ENCODE measurements at regions not wholly inside any gene's neighbourhood (a gene's known extent, or its start where the extent isn't known, plus 50 kb on each side); places are given as distances from the start of the nearest gene placed in this dataset.

DNA sequence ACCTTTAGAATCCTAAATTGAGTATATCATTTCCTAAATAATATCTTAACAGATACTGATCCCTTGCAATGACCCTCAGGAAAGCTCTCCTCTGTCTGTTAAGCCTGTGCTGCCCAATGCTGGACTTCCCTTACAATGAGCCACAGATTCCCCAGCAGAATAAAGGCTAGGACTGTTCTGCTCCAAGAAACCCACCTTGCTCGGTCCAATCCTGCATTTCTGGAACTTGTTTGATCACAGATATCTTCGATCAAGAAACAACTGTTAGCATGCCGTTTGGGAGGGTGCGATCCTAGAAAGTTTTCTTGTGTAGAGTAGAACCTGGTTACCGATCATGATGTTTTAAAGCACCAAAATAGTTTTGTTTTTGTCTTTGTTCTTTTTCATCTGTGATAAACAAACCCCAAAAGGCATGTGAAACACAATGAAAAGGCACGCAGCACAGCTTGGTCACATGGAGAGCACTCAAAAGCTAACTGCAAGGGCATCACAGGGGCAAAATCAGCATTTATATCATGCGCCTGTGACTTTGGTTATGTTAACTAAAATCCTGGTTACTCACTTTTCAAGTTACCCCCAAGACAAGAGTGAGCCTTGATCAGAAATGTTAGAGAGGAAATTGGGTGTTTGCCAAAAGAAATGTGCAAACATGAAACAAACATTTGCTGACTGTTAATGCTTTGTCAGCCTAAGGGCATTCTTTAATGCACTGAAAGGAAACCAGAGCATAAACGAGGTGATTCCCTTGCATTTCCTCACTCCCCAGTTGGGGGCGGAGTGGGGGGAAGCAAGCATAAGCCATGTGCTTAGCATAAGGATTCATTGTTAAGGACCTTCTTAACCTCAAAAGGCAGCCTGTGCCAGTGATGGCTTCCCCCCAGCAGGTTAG lies 61.9 kb upstream of the ADAMTS16 start:
- Mint-ChIP-seq H3K27ac (no peak overlapping the region), H3K27me3 (no peaks in the 10 kb centered on the region), H3K4me1 (no peaks in the 10 kb centered on the region), H3K36me3 (ENCODE audit: low read depth) (no peaks in the 10 kb centered on the region), H3K9me3 (no peaks in the 10 kb centered on the region), H3K4me3 (no peak overlapping the region)
- DNase-seq (no peak), ATAC-seq (ENCODE audit: low read depth) (no peak)
- intact Hi-C loops (cut with micrococcal nuclease) = no loop called here
- POLR2A ChIA-PET = no interaction called here
- CTCF ChIA-PET = no interaction called here
- TF ChIP-seq CTCF (IDR thresholded peaks at IDR 0.05) = no peak

DNA sequence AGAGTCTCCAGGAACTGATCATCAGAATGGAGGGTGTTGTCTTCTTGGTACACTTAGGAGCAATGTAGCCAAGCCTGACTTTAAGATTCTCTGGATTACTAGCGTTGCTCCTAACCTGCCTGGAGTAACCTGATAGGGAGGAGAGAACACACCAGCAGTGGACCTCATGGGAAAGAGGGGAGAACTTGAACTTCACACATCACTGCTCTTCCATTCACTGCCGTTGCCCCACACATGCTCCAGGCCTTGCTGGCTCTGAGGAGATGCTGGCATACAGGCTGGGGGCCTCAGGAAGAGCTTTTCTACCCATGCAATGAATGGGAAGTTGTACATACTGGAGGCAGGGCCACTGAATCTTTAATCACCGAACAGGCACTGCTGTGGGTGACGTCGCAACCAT lies 60.3 kb upstream of the ADAMTS16 start:
- Mint-ChIP-seq H3K27ac (no peak overlapping the region), H3K9me3 (peaks cover 2% of the 10 kb centered on the region), H3K27me3 (no peaks in the 10 kb centered on the region), H3K4me3 (no peak overlapping the region), H3K4me1 (no peaks in the 10 kb centered on the region), H3K36me3 (ENCODE audit: low read depth) (no peaks in the 10 kb centered on the region)
- no peak for DNase-seq
- ChIA-PET POLR2A (no interaction called here), CTCF (no interaction called here)
- ATAC-seq (ENCODE audit: low read depth) = no peak
- intact Hi-C loops (cut with micrococcal nuclease) = no loop called here
- no peak for TF ChIP-seq CTCF (IDR thresholded peaks at IDR 0.05)

DNA sequence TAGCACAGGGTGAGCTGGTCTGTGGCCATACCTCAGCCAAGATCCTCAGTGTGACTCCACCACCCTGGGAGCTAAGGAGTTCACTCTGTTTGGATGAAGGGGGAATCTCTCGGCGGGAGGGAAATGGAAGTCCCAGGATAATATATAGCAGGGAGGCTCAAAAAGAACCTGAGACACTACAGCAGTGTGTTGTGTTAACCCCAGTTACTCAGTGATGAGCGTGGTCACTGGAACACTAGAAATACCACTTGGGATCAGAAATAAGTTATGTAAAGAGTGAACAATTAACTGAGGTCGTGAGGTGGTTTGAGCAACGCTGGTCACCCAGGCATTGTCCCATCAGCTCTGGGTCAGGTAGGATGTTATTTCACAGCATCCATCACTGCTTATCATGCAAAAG lies 59.3 kb upstream of the ADAMTS16 start:
- Mint-ChIP-seq H3K9me3 (peaks cover 2% of the 10 kb centered on the region), H3K27me3 (no peaks in the 10 kb centered on the region), H3K36me3 (ENCODE audit: low read depth) (no peaks in the 10 kb centered on the region), H3K27ac (no peak overlapping the region), H3K4me1 (no peaks in the 10 kb centered on the region), H3K4me3 (no peak overlapping the region)
- intact Hi-C loops (cut with micrococcal nuclease) = no loop called here
- no peak for TF ChIP-seq CTCF (IDR thresholded peaks at IDR 0.05)
- ChIA-PET CTCF (interaction anchor here (0.7 kb wide), 1 partner anchor 120 kb away, joined by 3 read pairs; no protein-coding TSS in a partner anchor), POLR2A (no interaction called here)
- ATAC-seq (ENCODE audit: low read depth) (no peak), DNase-seq (no peak)

DNA sequence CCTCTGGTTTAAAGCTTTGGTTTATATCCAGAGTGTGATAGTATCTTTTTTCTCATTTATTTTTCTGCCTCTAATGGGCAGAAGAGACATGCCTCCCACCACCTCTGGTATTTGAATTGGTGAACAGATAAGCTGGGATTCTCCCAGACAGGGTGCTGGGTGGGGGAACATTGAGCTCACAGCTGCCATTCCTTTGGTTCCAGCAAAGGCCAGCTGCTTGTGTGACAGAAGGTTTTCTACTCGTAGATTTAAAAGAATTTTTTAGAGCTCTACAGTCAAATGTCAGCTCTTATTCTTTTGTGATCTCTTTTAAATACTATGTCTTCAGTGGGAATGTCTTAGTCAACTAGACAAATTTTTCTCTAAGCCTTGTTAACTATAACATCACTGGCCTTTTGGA lies 54.7 kb upstream of the ADAMTS16 start:
- no peak for TF ChIP-seq CTCF (IDR thresholded peaks at IDR 0.05)
- DNase-seq = no peak
- POLR2A ChIA-PET = no interaction called here
- H3K4me3 Mint-ChIP-seq = no peak overlapping the region
- CTCF ChIA-PET = no interaction called here
- ATAC-seq (ENCODE audit: low read depth) = no peak
- H3K27me3 Mint-ChIP-seq = no peaks in the 10 kb centered on the region
- no peak overlapping the region for H3K27ac Mint-ChIP-seq
- no peaks in the 10 kb centered on the region for H3K36me3 Mint-ChIP-seq (ENCODE audit: low read depth)
- intact Hi-C loops (cut with micrococcal nuclease) = no loop called here
- peaks cover 2% of the 10 kb centered on the region for H3K9me3 Mint-ChIP-seq
- no peaks in the 10 kb centered on the region for H3K4me1 Mint-ChIP-seq

DNA sequence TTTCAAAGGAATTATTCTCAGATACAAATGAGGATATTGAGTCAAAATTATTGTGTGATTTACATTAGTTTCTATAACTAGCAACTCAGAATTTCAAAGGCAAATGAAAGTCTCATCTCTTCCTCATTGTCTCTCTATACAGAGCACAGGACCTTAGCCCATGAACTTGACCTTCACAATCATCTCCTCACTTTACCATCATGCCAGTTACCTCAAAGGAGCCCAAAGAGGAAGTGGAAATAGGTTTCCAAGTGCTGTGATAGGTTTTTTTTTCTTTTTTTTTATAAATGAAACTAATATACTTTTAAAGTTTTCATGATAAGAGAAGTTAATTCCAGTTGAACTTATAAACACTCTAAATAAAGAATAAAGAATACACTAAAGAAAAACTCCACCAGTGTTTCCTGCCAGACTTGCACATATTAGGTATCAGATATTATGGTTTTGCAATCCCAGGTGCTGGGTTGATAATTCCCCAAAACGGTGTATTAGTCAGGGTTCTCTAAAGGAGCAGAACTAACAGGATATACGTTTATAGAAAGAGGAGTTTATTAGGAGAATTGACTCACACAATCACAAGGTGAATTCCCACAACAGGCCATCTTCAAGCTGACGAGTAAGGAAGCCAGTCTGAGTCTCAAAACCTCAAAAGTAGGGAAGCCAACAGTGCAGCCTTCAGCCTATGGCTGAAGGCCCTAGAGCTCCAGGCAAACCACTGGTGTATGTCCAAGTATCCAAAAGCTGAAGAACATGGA lies 50.1 kb upstream of the ADAMTS16 start:
- Mint-ChIP-seq H3K4me3 (no peak overlapping the region), H3K36me3 (ENCODE audit: low read depth) (no peaks in the 10 kb centered on the region), H3K9me3 (no peaks in the 10 kb centered on the region), H3K4me1 (no peaks in the 10 kb centered on the region), H3K27ac (no peak overlapping the region), H3K27me3 (no peaks in the 10 kb centered on the region)
- no peak for DNase-seq
- ChIA-PET CTCF (no interaction called here), POLR2A (no interaction called here)
- no peak for ATAC-seq (ENCODE audit: low read depth)
- intact Hi-C loops (cut with micrococcal nuclease) = no loop called here
- no peak for TF ChIP-seq CTCF (IDR thresholded peaks at IDR 0.05)

All from activated B cell treated with CpG ODN at 0.5 μM for 24 hours (primary cell).